ENCODE measurements at regions not wholly inside any gene's neighbourhood (a gene's known extent, or its start where the extent isn't known, plus 50 kb on each side); places are given as distances from the start of the nearest gene placed in this dataset.
A peak's percentile ranks its signal among the peaks of the same experiment; 100 is the strongest.

GRCh38 chr10:16049782-16050181 lies 189.5 kb upstream of the MINDY3 start:
- no peaks in the 10 kb centered on the region for H3K4me1 ChIP-seq (replicated peaks in 1 of 2; ENCODE audit: control insufficient read depth in 2 of 2, insufficient read depth in 2 of 2, low read length in 2 of 2)
- TF ChIP-seq EGR1 (conservative IDR thresholded peaks at IDR 0.05) (peak; percentile 57), RNF2 (IDR thresholded peaks at IDR 0.05) (no peak)
- no peak overlapping the region for H2AFZ ChIP-seq (ENCODE audit: low read depth, low read length)
- no peak overlapping the region for H3K27ac ChIP-seq (ENCODE audit: extremely low read depth, low read depth, low read length)
- no peaks in the 10 kb centered on the region for H3K9me1 ChIP-seq (ENCODE audit: control insufficient read depth, insufficient read depth, low read length)
- ATAC-seq (no peak), FAIRE-seq (no peak), DNase-seq (ENCODE audit: extremely low read depth in 1 of 4, low spot score in 3 of 4) (peak in 2 of 4 experiments; percentile 4 to 12)
- WGBS (ENCODE audit: insufficient coverage, low coverage, missing lambda C conversion rate), result 2% methylated on average over 7 of the region's 7 CpGs
- no peaks in the 10 kb centered on the region for H3K79me2 ChIP-seq (ENCODE audit: control insufficient read depth, insufficient read depth, low read length)
- no peaks in the 10 kb centered on the region for H4K20me1 ChIP-seq (replicated peaks; ENCODE audit: control insufficient read depth, insufficient read depth, low read length)
- ChIA-PET POLR2A (interaction anchor here (0.6 kb wide), 1 partner anchor 69 kb away, joined by 3 read pairs; no protein-coding TSS in a partner anchor), CTCF (ENCODE audit: low intra/inter-chr PET ratio) (no interaction called here)
- no peaks in the 10 kb centered on the region for H3K27me3 ChIP-seq (ENCODE audit: control insufficient read depth in 2 of 2, insufficient read depth in 2 of 2, low read length in 2 of 2)
- no peak overlapping the region for H3K4me2 ChIP-seq (ENCODE audit: insufficient read depth, low read length)
- H3K9ac ChIP-seq (ENCODE audit: insufficient read depth in 1 of 2, low read depth in 2 of 2, low read length in 2 of 2), result no peak overlapping the region
- in situ Hi-C loops (cut with MboI) (no loop called here), intact Hi-C loops (cut with micrococcal nuclease) (no loop called here)
- no peaks in the 10 kb centered on the region for H3K9me3 ChIP-seq (replicated peaks; ENCODE audit: control insufficient read depth, insufficient read depth, low read depth, low read length)
- BruUV-seq (replicated peaks), result no TSS peak
- no peaks in the 10 kb centered on the region for H3K36me3 ChIP-seq (ENCODE audit: control insufficient read depth, insufficient read depth, low read length)
- H3K4me3 ChIP-seq, result no peak overlapping the region

- CTCF ChIA-PET (ENCODE audit: low intra/inter-chr PET ratio), result no interaction called here
- intact Hi-C loops (cut with micrococcal nuclease) (no loop called here), in situ Hi-C loops (cut with MboI) (no loop called here)
- Histone ChIP-seq H3K4me2 (ENCODE audit: insufficient read depth, low read length) (no peak overlapping the region), H3K4me1 (replicated peaks in 1 of 2; ENCODE audit: control insufficient read depth in 2 of 2, insufficient read depth in 2 of 2, low read length in 2 of 2) (no peaks in the 10 kb centered on the region), H3K9me1 (ENCODE audit: control insufficient read depth, insufficient read depth, low read length) (no peaks in the 10 kb centered on the region), H3K27me3 (ENCODE audit: control insufficient read depth in 2 of 2, insufficient read depth in 2 of 2, low read length in 2 of 2) (no peaks in the 10 kb centered on the region), H3K9ac (ENCODE audit: insufficient read depth in 1 of 2, low read depth in 2 of 2, low read length in 2 of 2) (no peak overlapping the region), H3K79me2 (ENCODE audit: control insufficient read depth, insufficient read depth, low read length) (no peaks in the 10 kb centered on the region), H3K27ac (ENCODE audit: extremely low read depth, low read depth, low read length) (no peak overlapping the region), H3K4me3 (no peak overlapping the region), H2AFZ (ENCODE audit: low read depth, low read length) (no peak overlapping the region), H4K20me1 (replicated peaks; ENCODE audit: control insufficient read depth, insufficient read depth, low read length) (no peaks in the 10 kb centered on the region), H3K36me3 (ENCODE audit: control insufficient read depth, insufficient read depth, low read length) (no peaks in the 10 kb centered on the region), H3K9me3 (replicated peaks; ENCODE audit: control insufficient read depth, insufficient read depth, low read depth, low read length) (no peaks in the 10 kb centered on the region)
- DNase-seq (ENCODE audit: extremely low read depth in 1 of 4, low spot score in 3 of 4) (no peak), ATAC-seq (no peak), FAIRE-seq (no peak)
- no TSS peak for BruUV-seq (replicated peaks)
- POLR2A ChIA-PET, result interaction anchor here (0.6 kb wide), 1 partner anchor 8 kb away, joined by 5 read pairs; no protein-coding TSS in a partner anchor
- 0% methylated on average over 1 of the region's 1 CpG for WGBS (ENCODE audit: insufficient coverage, low coverage, missing lambda C conversion rate)
- TF ChIP-seq MCM5 (IDR thresholded peaks at IDR 0.05; ENCODE audit: low read depth) (no peak), ZNF589 (CRISPR knock-in tag; IDR thresholded peaks at IDR 0.05; ENCODE audit: low read depth) (no peak), ZFP1 (CRISPR knock-in tag; IDR thresholded peaks at IDR 0.05) (no peak), SMARCB1 (IDR thresholded peaks at IDR 0.05; ENCODE audit: insufficient read length, low read depth) (no peak), SPI1 (IDR thresholded peaks at IDR 0.05; ENCODE audit: borderline replicate concordance, low read depth, low read length) (no peak), KAT7 (CRISPR knock-in tag; IDR thresholded peaks at IDR 0.05; ENCODE audit: borderline replicate concordance) (no peak), ATF4 (CRISPR knock-in tag; IDR thresholded peaks at IDR 0.05) (no peak), ARID2 (IDR thresholded peaks at IDR 0.05) (no peak), ARID3B (CRISPR knock-in tag; IDR thresholded peaks at IDR 0.05; ENCODE audit: borderline replicate concordance) (no peak), ATF6 (CRISPR knock-in tag; IDR thresholded peaks at IDR 0.05) (no peak), ZNF644 (tag; IDR thresholded peaks at IDR 0.05; ENCODE audit: low read depth) (no peak)
Observed at GRCh38 chr10:16063350-16063749, 203.0 kb upstream of the MINDY3 start.
